HG03432 (cell line): ENCODE measurements at regions not wholly inside any gene's neighbourhood (a gene's known extent, or its start where the extent isn't known, plus 50 kb on each side); places are given as distances from the start of the nearest gene placed in this dataset.
"Not testable (repeated sequence)": the region's sequence is repeated elsewhere in the genome, so short reads cannot be mapped to it uniquely, and the experiment has no call there.

Experiments used
- ATAC-seq: cut with Tn5 transposase; IDR thresholded peaks from one replicate; pipeline ENCODE4 v1.9.1; 2021; ENCODE audit warnings: mild to moderate bottlenecking, moderate library complexity; ENCODE audit not compliant: unreplicated experiment

GRCh38 chr6:125643967-125644661 is 105.3 kb upstream of the HEY2 start:
- ATAC-seq = not testable (repeated sequence)

DNA sequence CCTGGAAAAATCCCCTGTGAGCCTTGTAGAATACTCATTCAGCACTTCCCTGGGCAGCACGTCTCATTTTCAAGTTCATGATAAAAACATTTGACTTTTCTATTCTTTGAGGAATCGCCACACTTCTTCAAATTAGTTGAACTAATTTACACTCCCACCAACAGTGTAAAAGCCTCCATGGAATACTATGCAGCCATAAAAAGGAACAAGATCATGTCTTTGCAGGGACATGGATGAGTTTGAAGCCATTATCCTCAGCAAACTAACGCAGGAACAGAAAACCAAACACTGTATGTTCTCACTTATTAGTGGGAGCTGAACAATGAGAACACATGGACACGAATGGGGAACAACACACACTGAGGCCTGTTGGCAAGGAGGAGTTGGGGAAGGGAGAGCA is 102.0 kb upstream of the HEY2 start:
- no peak for ATAC-seq

GRCh38 chr6:125653752-125654151 is 95.7 kb upstream of the HEY2 start:
- ATAC-seq = not testable (repeated sequence)

GRCh38 chr6:125655511-125655910 is 93.9 kb upstream of the HEY2 start:
- ATAC-seq = no peak

DNA sequence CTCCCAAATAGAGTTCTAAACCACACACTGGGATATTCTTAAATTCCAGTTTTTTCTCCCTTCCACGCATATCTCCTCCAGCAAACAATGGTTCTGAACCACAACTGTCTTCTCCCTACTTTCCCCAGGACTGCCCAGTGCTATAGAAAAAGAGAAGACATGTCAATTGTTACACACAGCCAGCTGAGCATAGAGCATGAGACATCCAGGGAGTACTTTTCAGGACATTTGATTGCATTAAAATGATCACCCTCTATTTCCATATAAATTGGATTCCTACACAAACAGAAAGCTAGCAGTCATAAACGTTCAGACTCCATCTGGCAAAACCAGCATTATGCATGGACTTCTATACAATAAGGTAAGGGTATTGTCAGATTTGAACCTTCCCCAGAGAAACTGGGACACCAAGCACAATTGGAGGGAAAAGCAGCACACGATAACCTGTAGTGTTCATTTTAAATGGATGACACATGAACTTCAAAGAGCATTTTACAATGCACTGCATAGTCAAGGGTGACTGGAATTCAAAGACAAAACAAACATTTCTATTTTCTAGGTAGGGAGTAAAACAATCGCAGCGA is 93.1 kb upstream of the HEY2 start:
- no peak for ATAC-seq

DNA sequence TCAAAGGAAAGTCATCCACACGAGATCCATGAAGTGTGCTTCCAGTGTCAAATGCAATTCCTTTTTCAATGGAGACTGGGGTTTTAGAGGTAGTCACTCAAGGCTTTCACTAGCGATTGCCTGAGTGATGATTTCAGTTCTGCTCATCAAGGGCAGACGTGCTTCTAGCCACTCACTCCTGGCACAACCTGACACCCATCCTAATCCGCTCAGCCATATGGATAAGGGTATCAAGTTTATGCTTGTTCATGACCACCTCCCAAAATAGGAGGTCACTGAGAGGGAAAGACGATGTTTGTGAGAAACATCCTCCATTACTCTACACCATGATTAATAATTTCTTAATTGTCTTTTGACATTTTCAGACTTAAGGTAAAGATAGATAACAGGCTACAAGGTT is 91.3 kb upstream of the HEY2 start:
- no peak for ATAC-seq

DNA sequence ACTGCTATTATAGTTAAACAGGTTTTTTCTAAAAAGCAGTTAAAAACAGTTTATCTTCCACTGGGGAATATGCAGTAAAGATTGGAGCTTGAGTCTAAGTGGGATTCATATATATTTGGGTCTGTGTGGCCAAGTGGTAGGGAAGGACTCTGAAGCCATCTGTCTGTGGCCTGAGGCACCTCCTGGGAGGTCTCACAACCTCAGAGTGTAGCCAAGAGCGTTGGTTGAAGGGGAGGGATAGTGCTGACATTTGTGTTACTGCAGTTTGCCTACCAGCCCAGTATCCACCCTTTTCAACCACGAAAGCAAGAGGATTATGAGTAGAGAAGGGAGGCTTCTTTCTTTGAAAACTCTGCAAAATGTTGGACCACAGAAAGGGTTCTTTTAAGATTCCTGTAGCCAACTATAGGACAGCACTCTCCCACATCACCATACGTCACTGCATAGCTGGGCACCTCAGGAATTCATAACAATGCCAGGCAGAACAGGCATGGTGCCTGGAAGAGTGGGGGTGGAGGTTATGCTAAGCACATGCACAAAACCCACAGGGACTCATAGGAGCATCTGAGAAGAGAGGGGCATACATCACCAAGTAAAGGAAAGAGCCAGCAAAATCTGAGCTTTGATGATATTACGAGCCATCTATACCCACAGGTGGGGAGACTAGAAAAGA is 90.5 kb upstream of the HEY2 start:
- ATAC-seq = no peak

- ATAC-seq = no peak
Observed at GRCh38 chr6:125659887-125660286, 89.5 kb upstream of the HEY2 start.

GRCh38 chr6:125662296-125662695 is 87.1 kb upstream of the HEY2 start:
- ATAC-seq = no peak

GRCh38 chr6:125665295-125665814 is 84.1 kb upstream of the HEY2 start:
- no peak for ATAC-seq

DNA sequence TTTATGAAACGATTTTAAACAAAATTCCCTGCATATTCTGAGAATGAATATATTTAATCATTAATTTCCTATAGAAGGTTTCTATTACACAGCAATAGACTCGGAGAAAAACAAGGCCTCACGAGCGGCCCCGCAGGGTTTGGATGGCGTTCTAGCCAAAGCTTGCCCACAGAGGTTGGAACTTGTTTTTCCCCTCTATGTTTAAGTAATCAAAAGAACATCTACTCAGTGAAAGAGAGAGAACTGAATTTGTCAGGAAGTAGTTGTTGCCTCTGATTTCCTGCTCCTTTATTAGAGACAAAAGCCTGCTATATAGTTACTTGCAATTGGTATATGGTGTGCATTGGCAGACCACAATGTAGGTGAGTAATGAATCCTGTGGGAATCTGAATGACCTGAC is 82.1 kb upstream of the HEY2 start:
- no peak for ATAC-seq

DNA sequence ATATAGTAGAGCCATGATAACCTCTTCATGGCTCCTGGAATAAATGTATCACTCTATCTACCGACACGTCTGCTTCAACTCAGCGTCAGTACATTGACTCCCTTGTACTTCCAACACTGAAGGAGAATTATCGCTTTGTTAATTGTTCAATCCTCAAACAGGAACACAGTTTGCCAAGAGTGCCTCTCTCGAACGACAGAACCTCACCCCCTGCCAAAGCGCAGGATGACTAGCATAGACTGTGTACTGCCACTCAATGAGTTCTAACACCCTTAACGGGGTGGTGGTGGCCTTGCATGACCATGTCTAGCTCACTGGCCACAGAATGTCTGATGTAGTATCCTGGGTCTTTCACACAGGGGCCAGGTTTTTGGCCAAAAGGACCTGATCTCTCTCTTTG is 81.4 kb upstream of the HEY2 start:
- ATAC-seq = no peak

DNA sequence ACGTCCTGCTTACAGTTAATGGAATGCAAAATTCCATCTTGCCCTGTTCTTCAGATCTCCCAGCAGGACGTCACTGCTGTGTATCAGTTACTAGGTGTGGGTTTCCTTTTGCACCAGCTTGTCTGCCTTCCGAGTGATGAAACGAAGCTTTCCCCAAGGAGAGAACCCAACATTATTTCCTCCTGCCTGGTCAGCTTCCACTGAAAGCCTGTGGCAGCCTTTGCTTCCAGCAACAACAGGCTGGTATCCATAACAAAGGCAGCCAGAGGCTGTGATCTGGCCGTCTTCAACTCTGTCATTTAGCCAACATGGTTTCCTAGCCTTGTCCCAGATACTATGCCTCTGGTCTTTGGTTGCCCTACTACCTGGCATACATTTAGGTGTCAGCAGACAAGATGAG is 78.9 kb upstream of the HEY2 start:
- ATAC-seq = no peak

DNA sequence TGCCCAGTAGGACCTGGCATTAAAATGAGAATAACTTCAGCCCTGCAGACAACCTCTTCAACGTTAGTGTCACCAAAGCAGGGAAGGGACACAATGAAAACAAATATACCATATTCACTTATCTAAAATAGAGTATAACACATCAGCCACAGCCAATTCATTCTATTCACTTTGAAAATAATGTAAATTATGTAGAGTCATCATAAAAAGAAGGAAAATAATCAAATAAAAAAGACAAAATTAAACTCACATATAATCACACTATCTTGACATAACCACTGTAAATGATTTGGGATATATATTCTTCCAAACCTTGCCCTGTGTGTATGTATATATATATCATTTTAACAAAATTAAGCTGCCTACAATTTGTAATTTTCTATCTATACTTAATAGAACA is 78.1 kb upstream of the HEY2 start:
- no peak for ATAC-seq

DNA sequence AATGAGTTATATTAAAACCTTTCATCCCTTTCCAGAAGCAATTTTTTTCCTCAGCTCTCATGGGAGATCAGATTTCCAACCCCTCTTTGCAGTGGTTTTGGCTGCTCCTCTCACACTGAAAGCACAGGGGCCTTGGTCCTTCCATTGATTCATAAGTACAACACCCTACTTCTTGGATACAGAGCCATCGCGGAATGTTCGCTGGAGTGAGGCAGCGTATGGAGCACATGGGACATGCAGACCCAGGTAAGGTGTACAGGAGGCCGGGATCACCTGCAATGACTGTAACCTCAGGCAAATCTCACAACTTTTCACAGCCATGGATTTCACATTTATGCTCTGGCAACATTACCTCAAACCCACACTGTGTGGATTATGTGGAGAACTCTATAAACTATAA is 75.2 kb upstream of the HEY2 start:
- ATAC-seq = no peak

- no peak for ATAC-seq
Observed at GRCh38 chr6:125678601-125679000, 70.8 kb upstream of the HEY2 start.

DNA sequence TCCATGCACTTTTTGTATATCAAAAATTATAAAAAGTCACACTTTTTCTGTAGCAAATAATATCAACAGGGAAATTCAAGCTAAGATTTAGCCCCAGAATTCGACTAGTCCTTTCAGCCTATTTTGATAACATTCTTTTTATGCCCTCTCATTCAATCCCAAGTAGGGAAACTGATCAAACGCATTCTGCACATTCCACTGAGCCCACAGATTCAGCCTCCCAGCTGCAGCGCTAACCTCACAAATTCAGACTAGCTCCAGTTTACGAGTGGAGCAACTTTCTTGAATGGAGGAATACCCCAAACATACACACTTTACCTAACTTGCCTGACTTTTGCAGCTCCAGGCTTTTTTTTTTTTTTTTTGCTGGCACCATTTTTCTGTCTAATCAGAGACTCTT is 70.3 kb upstream of the HEY2 start:
- no peak for ATAC-seq

GRCh38 chr6:125679651-125680050 is 69.8 kb upstream of the HEY2 start:
- ATAC-seq = no peak

- ATAC-seq = no peak
Observed at GRCh38 chr6:125682939-125683338, 66.5 kb upstream of the HEY2 start.

DNA sequence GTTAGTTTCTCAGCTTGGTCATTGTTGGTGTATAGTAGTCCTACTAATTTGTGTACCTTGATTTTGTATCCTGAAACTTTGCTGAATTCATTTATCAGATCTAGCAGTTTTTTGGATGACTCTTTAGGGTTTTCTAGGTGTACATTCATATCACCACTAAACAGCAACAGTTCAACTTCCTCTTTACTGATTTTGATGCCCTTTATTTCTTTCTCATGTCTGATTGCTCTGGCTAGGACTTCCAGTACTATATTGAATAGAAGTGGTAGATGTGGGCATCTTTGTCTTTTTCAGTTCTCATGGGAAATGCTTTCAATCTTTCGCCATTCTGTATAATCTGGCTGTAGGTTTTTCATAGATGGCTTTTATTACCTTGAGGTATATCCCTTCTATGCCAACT is 61.3 kb upstream of the HEY2 start:
- ATAC-seq = no peak

DNA sequence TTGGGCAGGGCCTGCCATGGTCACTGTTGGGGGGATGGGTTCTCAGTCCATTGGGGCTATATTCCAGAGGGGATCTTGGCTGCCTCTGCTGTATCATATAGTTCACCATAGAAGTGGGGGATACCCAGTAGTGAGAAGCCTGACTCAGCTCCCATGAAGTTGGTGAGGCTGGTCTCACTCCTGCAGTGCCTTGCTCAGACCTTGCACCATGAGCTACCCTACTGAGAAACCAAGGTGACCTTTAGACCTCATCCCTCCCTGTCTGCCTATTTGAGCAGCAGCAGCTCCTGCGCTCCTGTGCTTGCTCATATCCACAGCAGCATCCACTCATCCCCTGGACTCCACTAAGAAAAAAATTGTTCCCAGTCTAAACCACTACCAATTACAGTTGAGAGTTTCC is 56.0 kb upstream of the HEY2 start:
- ATAC-seq = no peak

DNA sequence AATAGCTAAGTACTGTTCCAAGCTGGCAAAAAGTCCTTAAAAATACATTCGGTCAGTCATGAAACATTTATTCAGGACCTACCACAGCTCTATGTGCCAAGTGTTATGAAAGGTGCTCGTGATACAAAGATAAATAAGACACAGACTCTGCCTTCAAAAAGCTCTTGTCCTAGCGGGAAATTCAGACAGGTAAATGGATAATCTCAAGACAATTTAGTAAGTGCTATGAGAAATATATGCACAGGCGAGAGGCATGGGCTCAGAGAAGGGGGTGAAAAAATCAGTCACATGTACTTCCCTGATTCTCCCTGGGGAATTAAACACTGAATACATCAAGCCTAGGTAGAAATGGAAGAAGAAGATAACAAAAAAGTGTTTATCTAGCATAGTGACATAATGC is 49.8 kb upstream of the HEY2 start:
- ATAC-seq = no peak
